GM20000 (cell line): ENCODE measurements at regions not wholly inside any gene's neighbourhood (a gene's known extent, or its start where the extent isn't known, plus 50 kb on each side); places are given as distances from the start of the nearest gene placed in this dataset.

Experiments
- DNase-seq: peaks from one replicate; pipeline ENCODE4 v3.0.0; 2012; ENCODE audit warnings: low spot score
- TF ChIP-seq, protein P1 (sequence below): IDR thresholded peaks from 2 replicates; pipeline ENCODE4 v1.5.1; 2012; ENCODE audit warnings: mild to moderate bottlenecking, control low read depth; ENCODE audit errors: extremely low read depth, missing control alignments

DNA sequence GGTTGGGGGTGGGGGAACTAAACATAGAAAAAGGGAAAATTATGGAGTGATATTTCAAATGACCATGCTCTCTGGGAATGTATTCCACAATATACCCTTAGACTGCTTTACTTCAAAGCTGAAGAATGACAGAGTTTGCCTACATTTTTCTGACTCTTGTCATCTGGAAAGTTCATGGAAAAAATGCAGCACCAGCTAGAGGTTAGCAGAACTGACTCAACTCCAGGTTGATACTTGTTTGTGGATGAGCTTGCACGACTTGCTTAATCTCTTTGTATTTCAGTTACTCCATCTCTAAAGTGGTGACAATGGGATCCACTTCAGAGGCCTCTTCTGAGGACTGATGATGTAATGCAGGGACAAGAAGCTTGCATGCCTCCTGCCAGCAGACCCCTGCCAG is 824.0 kb upstream of the ID2 start:
- DNase-seq = no peak
- TF ChIP-seq, protein P1, sequence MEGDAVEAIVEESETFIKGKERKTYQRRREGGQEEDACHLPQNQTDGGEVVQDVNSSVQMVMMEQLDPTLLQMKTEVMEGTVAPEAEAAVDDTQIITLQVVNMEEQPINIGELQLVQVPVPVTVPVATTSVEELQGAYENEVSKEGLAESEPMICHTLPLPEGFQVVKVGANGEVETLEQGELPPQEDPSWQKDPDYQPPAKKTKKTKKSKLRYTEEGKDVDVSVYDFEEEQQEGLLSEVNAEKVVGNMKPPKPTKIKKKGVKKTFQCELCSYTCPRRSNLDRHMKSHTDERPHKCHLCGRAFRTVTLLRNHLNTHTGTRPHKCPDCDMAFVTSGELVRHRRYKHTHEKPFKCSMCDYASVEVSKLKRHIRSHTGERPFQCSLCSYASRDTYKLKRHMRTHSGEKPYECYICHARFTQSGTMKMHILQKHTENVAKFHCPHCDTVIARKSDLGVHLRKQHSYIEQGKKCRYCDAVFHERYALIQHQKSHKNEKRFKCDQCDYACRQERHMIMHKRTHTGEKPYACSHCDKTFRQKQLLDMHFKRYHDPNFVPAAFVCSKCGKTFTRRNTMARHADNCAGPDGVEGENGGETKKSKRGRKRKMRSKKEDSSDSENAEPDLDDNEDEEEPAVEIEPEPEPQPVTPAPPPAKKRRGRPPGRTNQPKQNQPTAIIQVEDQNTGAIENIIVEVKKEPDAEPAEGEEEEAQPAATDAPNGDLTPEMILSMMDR = no peak

DNA sequence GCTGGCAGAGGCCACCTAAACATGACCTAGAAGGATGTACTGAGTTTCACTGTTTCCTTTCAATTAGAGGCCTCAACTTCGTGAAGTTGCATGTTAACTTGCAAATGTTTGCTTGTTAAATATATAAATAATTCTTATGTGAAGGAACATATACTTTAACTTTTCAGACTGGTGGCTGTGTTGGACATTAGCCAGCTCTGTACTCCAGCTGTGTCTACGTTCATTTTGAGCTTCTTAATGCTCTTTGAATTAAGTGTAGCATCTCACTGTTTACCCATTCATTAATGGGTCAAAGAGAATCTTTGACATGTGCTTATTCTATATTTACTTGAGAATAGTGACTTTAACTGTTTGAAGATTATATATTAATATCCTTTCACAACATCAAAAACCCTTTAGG is 823.2 kb upstream of the ID2 start:
- DNase-seq = no peak
- TF ChIP-seq, protein P1 = no peak

DNA sequence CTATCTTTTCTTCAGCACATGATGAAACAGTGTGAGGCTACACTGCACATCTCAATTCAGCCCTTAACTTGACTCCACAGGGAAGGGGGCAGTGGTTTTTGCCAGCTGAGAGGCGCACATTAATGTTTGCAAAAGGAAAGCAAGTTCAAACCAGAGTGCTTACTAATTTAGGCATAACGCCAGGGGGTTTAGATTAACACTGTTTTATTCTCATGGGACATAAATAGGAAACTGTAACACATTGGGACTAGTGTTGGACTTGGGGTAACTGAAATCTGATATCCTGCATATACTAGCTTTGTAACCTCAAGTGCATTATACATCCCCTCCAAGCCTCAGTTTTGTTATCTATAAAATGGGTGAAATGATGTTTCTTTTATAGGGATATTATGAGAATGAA is 821.2 kb upstream of the ID2 start:
- no peak for DNase-seq
- TF ChIP-seq, protein P1 = no peak

DNA sequence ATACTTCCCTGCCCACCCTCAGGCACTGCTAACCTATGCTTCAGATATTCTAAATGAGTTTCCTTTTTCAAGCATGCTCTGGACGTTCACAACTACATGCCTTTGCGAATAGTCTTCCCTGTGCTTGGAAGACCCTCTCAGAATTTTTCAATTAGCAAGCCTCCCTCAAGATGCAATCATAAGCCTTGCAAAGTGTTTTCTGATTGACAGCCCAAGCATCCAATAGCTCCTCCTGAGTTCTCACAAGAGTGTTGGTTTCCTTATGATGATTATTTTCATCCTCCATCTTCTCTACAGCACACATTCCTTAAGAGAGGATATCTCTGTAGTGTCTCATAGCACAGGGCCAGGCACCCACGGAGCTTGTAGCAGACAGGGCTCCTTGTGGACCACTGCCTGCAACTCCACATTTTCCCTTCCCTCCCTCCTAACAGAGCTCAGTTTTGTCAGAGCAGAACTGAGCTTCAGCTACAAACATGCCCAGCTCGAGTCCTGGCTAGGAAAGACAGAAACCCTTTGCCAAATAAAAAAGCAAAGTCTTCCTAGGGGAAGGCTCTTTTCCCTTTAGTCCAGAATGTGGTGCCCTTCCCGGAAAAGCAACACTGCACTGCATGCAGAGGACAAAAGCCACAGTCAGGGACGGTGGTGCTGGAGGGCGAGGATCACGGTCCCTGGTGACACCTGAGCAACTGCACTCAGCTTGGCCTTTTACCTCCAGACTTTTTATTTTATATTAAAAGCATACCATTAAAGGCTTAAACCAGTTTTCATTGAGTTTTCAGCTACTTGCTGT is 819.8 kb upstream of the ID2 start:
- no peak for DNase-seq
- TF ChIP-seq, protein P1 = no peak

DNA sequence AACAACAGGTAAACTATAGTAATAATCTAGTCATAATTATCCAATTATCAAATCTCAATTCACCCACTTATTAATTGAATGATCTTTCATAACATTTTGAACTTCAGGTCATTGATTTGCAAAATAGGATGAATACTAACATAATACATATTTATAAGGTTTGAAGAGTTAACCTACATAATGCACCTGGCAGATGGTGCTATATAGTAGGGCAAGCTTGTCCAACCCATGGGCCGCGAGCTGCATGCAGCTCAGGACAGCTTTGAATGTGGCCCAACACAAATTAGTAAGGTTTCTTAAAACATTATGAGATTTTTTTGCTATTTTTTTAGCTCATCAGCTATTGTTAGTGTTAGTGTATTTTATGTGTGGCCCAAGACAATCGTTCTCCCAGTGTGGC is 815.8 kb upstream of the ID2 start:
- no peak for DNase-seq
- TF ChIP-seq, protein P1 = no peak

DNA sequence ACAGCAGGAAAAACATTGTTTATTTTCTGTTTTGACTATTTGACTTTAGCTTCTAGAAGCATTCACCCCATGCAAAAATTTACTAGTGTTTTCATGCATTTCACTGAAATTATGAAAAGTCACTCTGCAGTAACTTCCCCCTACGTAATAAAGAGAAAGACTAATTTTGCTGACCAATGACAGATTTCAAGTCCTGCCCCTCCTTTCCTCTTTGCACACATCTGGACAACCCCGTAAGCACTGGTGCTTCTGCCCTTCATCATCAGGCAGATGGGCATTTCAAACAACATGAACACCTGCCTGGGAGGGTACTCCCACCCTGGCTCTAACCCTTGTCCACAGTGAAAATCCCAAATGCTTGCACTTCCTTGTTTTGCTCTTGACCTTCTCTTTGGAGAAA is 815.0 kb upstream of the ID2 start:
- TF ChIP-seq, protein P1 = no peak
- DNase-seq = no peak

DNA sequence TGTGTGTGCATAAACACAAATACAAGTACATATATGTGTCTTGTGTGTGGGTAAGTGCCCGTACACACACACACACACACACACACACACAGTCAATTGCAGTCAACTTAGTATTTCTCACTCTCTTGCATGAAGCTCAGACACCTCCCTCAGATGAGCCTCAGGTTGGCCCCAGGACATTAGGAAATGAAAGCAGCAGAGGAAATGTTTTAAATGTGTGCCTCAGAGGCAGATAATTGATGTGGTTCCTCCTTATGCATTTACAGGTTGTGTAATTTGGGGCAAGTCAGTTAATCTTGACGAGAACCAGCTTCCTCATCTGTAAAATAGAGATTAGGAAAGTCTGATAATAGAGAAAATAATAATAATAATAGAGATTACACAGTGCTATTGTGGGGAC is 814.0 kb upstream of the ID2 start:
- TF ChIP-seq, protein P1 = no peak
- no peak for DNase-seq
